Activated naive CD4-positive, alpha-beta T cell treated with anti-CD3 and anti-CD28 coated beads, Interleukin-2, amount 50 U/mL, for 24 hours (primary cell): ENCODE measurements at regions not wholly inside any gene's neighbourhood (a gene's known extent, or its start where the extent isn't known, plus 50 kb on each side); places are given as distances from the start of the nearest gene placed in this dataset.

Experiments used
- H3K27ac Mint-ChIP-seq: one replicate; pipeline ENCODE4 v1.8.0; 2021; ENCODE audit warnings: mild to moderate bottlenecking, mixed read lengths
- H3K27me3 Mint-ChIP-seq: one replicate; pipeline ENCODE4 v1.8.0; 2021; ENCODE audit warnings: mixed read lengths
- H3K36me3 Mint-ChIP-seq: one replicate; pipeline ENCODE4 v1.8.0; 2021; ENCODE audit warnings: mixed read lengths
- H3K4me1 Mint-ChIP-seq: one replicate; pipeline ENCODE4 v1.8.0; 2021; ENCODE audit warnings: mixed read lengths
- H3K4me3 Mint-ChIP-seq: one replicate; pipeline ENCODE4 v1.8.0; 2021; ENCODE audit warnings: mild to moderate bottlenecking, mixed read lengths
- H3K9me3 Mint-ChIP-seq: one replicate; pipeline ENCODE4 v1.8.0; 2021; ENCODE audit warnings: mixed read lengths

DNA sequence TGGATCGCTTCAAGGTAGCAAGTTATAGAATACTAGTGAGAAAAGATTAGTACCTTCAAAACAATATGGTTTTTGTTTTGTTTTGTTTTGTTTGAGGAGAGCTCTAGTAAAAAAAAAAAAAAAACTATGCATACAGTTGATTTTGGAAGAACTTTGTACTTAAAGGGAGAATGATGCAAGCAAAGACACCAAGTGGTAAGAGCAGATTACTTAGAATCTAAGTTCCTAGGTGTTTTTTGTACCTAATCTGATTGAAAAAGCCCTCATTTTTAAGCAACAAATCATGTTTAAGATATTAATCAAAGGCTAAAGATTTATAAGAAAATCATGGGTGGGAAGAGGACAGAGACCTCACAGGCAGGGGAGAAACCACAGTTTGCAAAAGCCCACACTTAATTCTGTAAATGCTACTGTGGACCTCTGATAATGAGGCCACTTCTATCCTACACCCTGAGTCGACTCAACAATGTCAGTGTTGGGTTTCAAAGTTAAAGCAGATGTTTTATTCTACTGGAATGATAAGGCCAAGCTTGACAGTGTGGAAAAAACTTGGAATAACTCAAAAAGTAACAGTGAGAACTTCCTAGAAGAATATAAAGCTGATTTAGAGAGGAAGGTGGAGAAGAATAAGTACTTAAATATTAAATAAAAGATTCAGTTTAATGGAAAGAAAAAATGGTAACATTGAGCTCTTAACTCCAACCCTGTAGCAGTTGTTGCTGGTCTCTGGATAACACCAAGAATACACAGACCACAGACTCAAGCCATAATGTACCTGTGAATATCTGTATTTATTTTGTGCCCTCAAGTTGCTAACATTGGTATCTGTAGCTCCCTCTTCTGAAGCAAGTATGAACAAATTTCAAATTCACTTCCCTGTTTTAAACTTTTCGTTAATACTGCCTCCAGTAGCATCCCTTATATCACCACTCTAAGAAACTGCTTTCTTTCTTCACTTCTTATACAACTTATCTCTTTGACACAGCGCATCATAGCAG, 1047.8 kb downstream of the EPHA7 start:
- no peak overlapping the region for H3K27ac Mint-ChIP-seq
- H3K36me3 Mint-ChIP-seq: no peaks in the 10 kb centered on the region
- H3K9me3 Mint-ChIP-seq: peaks cover under 1% of the 10 kb centered on the region
- no peak overlapping the region for H3K4me3 Mint-ChIP-seq
- H3K27me3 Mint-ChIP-seq: no peaks in the 10 kb centered on the region
- no peaks in the 10 kb centered on the region for H3K4me1 Mint-ChIP-seq

DNA sequence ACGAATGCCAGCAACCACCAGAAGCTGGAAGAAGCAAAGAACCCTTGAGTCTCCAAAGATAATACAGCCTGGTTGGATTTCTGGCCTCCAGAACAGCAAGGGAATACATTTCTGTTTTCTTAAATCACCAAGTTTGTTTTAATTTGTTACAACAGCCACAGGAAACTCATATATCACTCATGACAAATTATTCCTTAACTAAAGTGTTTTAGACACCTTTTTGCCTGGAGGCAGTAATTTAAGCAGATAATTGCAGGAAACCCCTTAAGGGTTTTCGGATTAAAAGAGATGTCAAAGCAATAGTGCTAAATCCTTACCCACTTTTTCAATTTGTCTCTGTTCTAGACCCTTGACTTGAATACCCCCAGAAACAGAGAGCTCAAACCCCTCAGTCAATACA, 1050.0 kb downstream of the EPHA7 start:
- no peak overlapping the region for H3K27ac Mint-ChIP-seq
- H3K4me3 Mint-ChIP-seq: no peak overlapping the region
- H3K27me3 Mint-ChIP-seq: no peaks in the 10 kb centered on the region
- H3K36me3 Mint-ChIP-seq: no peaks in the 10 kb centered on the region
- peaks cover 5% of the 10 kb centered on the region for H3K9me3 Mint-ChIP-seq
- no peaks in the 10 kb centered on the region for H3K4me1 Mint-ChIP-seq

DNA sequence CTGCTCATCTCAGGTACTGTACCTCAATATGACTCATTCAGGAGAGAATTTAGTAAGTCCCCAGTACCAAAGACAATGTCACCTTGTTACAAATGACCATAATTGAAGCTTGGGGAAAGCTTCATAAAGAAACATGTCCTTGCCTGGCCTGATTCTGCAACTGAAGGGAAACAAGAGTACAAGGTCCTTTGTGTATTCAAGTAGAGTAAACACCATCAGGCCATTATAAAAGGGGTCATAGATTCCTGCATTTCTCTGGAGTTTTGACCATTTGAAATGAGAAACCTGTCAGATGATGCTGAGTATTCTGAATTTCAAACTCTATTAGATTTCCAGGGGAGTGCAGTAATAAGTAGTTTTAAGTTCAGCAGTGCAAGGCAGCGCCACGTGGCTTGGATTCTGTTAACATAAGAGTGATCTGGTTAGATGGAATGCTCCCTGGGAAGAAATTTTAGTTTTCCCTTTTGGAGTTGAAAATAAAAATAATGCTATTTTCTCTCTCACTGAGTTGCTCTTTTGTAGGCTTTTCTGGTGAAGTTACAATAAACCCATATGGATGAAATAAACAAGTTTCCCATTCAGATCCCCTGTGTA, 1054.3 kb downstream of the EPHA7 start:
- Mint-ChIP-seq H3K4me3 (no peak overlapping the region), H3K27ac (no peak overlapping the region), H3K9me3 (peaks cover 5% of the 10 kb centered on the region), H3K36me3 (no peaks in the 10 kb centered on the region), H3K4me1 (no peaks in the 10 kb centered on the region), H3K27me3 (no peaks in the 10 kb centered on the region)

DNA sequence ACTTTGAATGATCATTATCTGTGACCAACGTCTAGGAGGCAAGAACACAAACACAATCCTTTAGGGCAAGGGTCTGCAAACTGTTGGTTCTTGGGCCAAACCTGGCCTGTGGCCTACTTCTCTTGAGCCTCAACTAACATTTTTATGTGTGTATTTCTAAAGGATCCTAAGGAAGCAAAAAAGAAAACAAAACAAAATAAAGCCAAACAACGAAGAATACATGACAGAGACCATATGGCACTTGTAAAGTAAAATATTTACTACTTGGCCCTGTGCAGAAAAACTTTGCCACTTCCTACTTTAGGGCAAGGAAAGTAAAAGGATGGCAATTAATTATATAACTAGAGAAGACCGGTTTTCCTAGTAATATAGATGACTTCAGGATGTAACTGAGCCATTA, 1056.2 kb downstream of the EPHA7 start:
- Mint-ChIP-seq H3K4me3 (no peak overlapping the region), H3K27me3 (no peaks in the 10 kb centered on the region), H3K27ac (no peak overlapping the region), H3K36me3 (no peaks in the 10 kb centered on the region), H3K9me3 (peaks cover 5% of the 10 kb centered on the region), H3K4me1 (no peaks in the 10 kb centered on the region)

DNA sequence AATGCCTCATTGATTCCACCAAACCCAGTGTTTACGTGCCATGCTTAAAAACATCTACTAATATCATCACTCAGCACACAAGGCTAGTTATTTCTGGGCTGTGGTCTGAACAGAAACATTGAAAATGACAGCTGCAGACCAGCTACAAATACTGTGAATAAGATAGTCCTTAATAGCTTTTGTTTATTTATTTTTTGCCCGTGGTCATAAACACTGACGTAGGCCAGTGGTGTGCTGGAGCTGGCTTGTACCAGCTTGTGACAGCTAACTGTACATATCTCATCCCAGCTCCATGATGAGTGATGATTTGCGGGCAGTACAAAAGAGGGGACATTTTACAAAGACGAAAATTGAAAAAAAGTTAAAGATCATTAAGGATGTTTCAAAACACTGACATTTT, 1057.0 kb downstream of the EPHA7 start:
- H3K4me1 Mint-ChIP-seq: no peaks in the 10 kb centered on the region
- H3K36me3 Mint-ChIP-seq: no peaks in the 10 kb centered on the region
- no peak overlapping the region for H3K4me3 Mint-ChIP-seq
- no peak overlapping the region for H3K27ac Mint-ChIP-seq
- H3K27me3 Mint-ChIP-seq: no peaks in the 10 kb centered on the region
- H3K9me3 Mint-ChIP-seq: peaks cover 5% of the 10 kb centered on the region

DNA sequence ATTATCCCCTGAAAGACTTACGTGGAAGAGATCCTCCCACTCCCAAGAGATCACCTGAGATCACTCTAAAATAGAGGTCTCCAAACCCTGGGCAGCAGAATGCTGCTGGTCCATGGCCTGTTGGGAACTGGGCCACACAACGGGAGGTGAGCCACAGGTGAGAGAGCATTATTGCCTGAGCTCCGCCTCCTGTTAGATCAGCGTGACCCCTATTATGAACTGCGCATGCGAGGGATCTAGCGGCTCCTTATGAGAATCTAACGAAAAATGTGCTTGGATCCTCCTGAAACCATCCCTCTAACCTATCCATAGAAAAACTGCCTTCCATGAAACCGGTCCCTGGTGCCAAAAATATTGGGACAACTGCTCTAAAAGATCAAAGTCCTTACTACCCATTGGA, 1057.4 kb downstream of the EPHA7 start:
- Mint-ChIP-seq H3K4me1 (no peaks in the 10 kb centered on the region), H3K36me3 (no peaks in the 10 kb centered on the region), H3K27ac (no peak overlapping the region), H3K4me3 (no peak overlapping the region), H3K9me3 (peaks cover 5% of the 10 kb centered on the region), H3K27me3 (no peaks in the 10 kb centered on the region)

DNA sequence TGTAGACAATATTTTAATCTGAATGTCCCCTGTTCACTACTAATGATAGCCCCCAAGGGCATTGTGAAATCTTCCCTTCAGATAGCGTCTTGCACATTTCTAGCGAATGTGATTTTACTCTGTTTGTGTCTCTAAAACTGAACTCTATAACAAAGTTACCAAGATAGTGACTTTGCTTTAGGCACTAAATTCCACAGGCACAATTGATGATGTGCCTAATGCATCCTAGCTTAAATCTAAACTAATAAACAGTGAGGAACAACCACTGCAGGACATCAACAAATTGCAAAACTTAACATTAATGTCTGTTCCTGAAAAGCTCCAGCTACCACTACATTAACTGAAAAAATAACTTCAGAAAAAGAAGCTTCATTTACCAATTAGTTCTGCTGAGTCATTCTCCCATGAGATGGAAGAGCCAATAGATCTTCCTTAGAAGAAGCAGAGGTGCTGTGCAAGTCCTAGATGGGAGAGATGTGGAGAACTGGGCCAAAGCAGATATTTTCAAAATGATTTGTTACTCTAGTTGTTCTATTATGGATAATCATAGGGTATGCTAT, 1065.0 kb downstream of the EPHA7 start:
- Mint-ChIP-seq H3K27me3 (no peaks in the 10 kb centered on the region), H3K36me3 (no peaks in the 10 kb centered on the region), H3K27ac (no peak overlapping the region), H3K9me3 (no peaks in the 10 kb centered on the region), H3K4me3 (no peak overlapping the region), H3K4me1 (no peaks in the 10 kb centered on the region)

DNA sequence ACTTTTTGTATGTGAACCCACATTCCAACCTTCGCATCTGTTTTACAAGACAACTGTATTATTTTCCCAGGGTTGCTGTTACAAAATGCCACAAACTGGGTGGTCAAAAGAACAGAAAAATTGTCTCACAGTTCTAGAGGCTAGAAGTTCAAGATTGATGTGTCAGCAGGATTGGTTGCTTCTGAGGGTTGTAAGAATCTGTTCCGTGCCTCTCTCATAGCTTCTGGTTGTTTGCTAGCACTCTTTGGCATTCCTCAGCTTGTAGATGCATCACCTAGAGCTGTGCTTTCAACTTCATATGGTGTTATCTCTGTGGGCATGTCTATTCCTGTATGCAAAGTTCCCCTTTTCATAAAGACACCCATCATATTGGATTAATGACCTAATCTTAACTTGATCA, 1067.2 kb downstream of the EPHA7 start:
- Mint-ChIP-seq H3K27me3 (no peaks in the 10 kb centered on the region), H3K36me3 (no peaks in the 10 kb centered on the region), H3K4me3 (no peak overlapping the region), H3K4me1 (no peaks in the 10 kb centered on the region), H3K27ac (no peak overlapping the region), H3K9me3 (no peaks in the 10 kb centered on the region)

DNA sequence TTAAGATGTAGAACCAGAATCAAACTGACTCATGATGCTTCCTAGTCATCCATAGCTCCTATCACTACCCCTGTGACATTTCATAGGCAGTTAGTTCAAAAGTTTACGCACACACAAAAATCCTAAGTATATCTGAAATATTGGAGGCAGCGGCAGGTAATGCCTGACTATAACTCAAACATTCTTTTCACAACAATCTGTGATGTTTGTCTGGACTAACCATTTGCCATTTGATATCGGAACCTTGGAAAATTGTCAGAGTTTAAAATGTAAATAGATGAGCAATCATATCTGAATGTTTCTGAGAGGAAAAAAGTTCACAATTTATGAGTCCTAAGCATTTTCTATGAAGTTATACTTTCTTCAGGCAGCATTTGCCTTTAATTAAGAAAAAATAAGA, 1078.2 kb downstream of the EPHA7 start:
- H3K4me1 Mint-ChIP-seq: no peaks in the 10 kb centered on the region
- no peak overlapping the region for H3K4me3 Mint-ChIP-seq
- H3K36me3 Mint-ChIP-seq: no peaks in the 10 kb centered on the region
- H3K9me3 Mint-ChIP-seq: no peaks in the 10 kb centered on the region
- no peaks in the 10 kb centered on the region for H3K27me3 Mint-ChIP-seq
- H3K27ac Mint-ChIP-seq: no peak overlapping the region

DNA sequence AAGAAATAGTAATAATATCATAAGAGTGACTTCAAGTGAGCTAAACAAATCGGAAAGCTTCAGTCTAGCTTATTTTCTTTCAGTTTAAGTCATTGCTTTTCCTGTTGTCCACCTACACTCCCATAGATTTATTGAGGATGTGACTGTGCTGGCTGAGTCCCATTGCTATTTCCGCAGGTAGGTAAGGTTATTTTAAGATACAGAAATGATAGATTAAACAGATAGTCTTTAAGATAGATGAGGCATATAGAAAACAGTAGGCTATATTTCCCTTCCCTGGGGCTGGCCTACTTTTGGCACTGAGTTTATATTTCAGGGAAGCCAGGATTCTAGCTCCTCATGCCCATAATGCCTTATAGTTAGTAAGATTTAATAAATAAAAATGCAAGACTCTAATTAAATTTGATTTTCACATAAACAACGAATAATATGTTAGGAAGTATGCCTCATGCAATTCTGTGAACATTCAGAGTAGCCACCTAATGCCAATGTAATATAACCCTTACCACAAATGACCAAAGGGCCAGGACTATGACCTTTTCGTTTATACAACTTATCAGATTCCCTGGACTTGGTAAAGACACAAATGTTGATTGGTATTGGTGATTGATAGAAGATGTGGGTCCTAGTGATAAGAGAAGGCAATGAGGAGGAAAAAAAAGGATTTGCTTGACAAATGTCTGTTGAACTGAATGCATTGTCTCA, 1079.3 kb downstream of the EPHA7 start:
- no peaks in the 10 kb centered on the region for H3K36me3 Mint-ChIP-seq
- H3K4me3 Mint-ChIP-seq: no peak overlapping the region
- H3K4me1 Mint-ChIP-seq: no peaks in the 10 kb centered on the region
- H3K27ac Mint-ChIP-seq: no peak overlapping the region
- H3K27me3 Mint-ChIP-seq: no peaks in the 10 kb centered on the region
- no peaks in the 10 kb centered on the region for H3K9me3 Mint-ChIP-seq

DNA sequence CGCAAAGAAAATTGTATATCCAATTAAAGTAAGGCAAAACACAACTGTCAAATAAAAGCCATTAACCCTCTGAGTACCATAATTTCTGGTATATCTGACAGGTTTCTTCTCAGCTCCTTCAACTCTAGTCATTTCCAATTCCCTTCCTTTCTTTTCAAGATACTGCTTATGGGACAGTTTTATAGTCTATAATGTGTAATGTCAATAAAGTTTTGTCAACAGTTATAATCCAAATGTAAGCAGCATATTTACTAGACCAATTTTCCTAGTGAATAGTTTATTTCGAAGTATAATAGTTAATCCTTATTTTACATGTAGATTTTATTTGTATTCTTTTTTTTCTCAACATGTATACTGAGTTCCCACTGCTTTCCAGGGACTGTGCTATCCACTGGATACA, 1081.8 kb downstream of the EPHA7 start:
- H3K27me3 Mint-ChIP-seq: no peaks in the 10 kb centered on the region
- H3K4me1 Mint-ChIP-seq: no peaks in the 10 kb centered on the region
- no peak overlapping the region for H3K4me3 Mint-ChIP-seq

DNA sequence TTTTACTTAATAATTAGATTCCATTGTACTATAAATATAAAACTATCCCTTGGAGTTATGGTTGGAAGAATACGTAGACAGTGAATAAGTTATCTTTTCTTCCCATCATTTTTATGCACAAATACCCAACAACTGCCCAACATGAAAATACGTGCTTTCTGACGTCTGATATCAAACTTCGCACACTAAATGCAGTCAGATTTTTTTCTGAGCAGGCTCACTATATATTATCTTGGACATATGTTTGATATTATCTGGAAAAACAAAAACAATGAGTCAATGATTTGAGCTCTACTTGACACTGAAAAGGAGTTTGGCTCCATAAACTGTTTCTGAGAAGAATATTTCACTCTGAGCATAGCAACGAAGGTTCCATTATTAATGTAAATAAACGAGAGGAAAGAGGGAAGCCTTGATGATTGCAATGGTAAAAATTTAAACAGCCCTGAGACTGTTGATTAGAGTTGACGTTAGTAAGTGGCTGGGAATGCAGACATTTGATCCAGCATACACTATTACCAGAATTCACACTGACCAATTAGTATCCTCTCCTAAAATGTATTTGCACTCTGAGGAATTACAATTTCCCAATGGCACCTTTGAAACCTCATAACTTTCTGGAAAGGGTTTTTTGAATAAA, 1090.0 kb downstream of the EPHA7 start:
- no peaks in the 10 kb centered on the region for H3K36me3 Mint-ChIP-seq
- H3K27ac Mint-ChIP-seq: no peak overlapping the region
- no peaks in the 10 kb centered on the region for H3K27me3 Mint-ChIP-seq
- H3K9me3 Mint-ChIP-seq: no peaks in the 10 kb centered on the region
- H3K4me3 Mint-ChIP-seq: no peak overlapping the region
- H3K4me1 Mint-ChIP-seq: no peaks in the 10 kb centered on the region

More for the DNA sequence above, 1081.8 kb downstream of the EPHA7 start:
- H3K27ac Mint-ChIP-seq: no peak overlapping the region
- H3K36me3 Mint-ChIP-seq: no peaks in the 10 kb centered on the region
- no peaks in the 10 kb centered on the region for H3K9me3 Mint-ChIP-seq

DNA sequence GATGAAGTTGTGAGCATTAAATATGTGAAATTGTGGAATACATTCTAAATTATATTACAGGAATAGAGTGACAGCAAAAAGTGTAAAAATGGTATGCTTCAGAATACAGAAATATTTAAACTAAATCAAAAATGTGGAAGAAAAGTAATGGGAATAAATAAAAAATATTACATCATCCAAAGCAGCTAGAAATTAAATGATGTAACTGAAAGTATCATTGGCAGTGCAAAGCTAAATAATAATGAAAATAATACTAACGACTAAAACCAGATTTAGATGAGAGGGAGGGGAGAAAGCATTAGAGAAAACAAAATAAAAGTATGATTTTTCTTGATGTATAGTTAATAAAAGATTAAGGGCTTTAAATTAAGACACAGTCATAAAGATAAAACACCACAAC, 1104.0 kb downstream of the EPHA7 start:
- H3K27me3 Mint-ChIP-seq: no peaks in the 10 kb centered on the region
- H3K4me1 Mint-ChIP-seq: no peaks in the 10 kb centered on the region
- no peaks in the 10 kb centered on the region for H3K36me3 Mint-ChIP-seq
- H3K27ac Mint-ChIP-seq: no peak overlapping the region
- no peak overlapping the region for H3K4me3 Mint-ChIP-seq
- peaks cover 8% of the 10 kb centered on the region for H3K9me3 Mint-ChIP-seq

DNA sequence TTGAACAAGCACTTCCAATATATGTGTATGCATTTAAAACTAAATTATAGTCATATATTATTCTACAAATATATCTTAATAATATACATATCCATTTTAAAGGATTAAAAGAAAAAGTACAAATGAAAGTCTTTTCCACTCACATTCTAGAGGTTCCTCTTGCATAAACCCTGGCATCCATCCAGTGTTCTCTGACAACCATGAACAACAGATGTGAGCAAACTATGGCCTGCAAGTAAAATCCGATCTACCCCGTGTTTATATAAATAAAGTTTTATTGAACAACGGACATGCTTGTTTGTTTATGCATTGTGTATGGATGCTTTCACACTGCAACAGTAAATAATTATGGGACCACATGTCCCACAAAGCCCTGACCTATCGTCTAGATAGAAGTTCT, 1122.3 kb downstream of the EPHA7 start:
- no peaks in the 10 kb centered on the region for H3K4me1 Mint-ChIP-seq
- no peaks in the 10 kb centered on the region for H3K27me3 Mint-ChIP-seq
- no peak overlapping the region for H3K4me3 Mint-ChIP-seq
- H3K9me3 Mint-ChIP-seq: peaks cover 2% of the 10 kb centered on the region
- no peak overlapping the region for H3K27ac Mint-ChIP-seq
- no peaks in the 10 kb centered on the region for H3K36me3 Mint-ChIP-seq

DNA sequence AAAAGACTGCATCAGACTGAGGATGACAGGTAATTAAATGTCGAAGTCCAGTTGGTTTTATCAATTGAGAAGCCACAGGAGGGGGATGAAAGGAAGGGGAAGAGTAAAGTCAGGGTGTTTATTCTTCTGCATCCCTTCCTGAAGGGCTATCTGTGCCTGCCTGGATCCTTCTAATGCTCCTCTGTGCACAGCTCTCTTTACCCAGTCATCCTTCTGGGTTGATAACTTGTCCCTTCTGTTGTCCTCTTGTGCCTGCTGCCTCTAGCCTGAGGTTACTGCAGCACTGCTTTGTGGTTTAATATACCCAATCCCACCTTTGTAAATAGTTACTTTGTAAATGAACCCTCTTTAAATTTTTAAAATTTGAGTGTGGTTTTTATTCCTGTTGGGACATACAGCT, 1127.3 kb downstream of the EPHA7 start:
- Mint-ChIP-seq H3K36me3 (no peaks in the 10 kb centered on the region), H3K9me3 (peaks cover 5% of the 10 kb centered on the region), H3K4me3 (no peak overlapping the region), H3K27me3 (no peaks in the 10 kb centered on the region), H3K27ac (no peak overlapping the region), H3K4me1 (no peaks in the 10 kb centered on the region)
